ENCODE measurements at regions not wholly inside any gene's neighbourhood (a gene's known extent, or its start where the extent isn't known, plus 50 kb on each side); places are given as distances from the start of the nearest gene placed in this dataset.

DNA sequence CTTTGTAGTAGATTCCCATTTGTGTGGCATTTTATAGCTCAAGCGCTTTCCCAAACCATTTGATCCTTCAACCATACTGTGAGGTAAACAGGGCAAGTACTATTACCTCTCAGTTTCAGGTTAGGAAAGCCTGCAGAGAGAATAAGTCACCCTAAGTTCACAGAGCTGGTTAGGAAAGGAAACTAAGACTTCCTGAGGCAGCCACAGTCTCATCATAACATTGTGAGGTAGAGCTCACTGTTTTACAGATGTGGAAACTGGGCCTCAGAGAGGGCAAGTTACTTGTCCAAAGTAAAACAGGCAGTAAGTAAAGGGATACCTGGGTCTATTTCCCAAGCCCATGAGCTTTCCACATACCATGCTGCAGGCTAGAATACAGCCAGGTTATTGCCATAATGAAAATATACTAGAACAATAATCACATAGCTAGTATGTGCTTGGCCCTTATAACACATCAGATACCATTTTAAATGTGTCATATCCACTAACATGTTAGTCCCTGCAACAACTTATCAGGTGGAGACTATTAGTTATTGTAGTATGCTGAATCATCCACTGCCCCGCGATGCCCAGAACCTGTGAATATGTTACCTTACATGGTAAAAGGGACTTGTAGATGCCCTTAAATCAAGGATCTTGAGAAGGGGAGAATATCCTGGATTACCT is 150.9 kb upstream of the GRIP1 start:
- TF ChIP-seq, protein P1, sequence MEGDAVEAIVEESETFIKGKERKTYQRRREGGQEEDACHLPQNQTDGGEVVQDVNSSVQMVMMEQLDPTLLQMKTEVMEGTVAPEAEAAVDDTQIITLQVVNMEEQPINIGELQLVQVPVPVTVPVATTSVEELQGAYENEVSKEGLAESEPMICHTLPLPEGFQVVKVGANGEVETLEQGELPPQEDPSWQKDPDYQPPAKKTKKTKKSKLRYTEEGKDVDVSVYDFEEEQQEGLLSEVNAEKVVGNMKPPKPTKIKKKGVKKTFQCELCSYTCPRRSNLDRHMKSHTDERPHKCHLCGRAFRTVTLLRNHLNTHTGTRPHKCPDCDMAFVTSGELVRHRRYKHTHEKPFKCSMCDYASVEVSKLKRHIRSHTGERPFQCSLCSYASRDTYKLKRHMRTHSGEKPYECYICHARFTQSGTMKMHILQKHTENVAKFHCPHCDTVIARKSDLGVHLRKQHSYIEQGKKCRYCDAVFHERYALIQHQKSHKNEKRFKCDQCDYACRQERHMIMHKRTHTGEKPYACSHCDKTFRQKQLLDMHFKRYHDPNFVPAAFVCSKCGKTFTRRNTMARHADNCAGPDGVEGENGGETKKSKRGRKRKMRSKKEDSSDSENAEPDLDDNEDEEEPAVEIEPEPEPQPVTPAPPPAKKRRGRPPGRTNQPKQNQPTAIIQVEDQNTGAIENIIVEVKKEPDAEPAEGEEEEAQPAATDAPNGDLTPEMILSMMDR (conservative IDR thresholded peaks at IDR 0.05): no peak
- H3K27ac ChIP-seq: no peak overlapping the region

DNA sequence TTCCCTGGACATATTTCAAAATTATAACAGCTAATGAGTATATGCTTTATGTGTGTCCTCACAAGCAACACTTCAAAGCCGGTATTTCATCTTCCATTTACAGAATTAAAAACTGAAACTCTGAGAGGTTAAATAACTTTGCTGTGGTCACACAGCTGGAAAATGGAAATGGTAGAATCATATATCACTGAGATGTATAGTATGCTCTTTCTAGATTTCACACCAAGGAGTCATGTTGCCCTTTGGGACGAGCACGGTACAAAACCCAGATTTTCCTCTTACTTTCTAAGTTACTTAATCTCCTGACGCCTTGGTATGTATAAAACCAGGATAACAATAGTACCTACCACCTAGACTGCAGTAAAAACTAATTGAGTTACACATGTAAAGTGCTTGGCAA is 152.6 kb upstream of the GRIP1 start:
- TF ChIP-seq, protein P1 (conservative IDR thresholded peaks at IDR 0.05): no peak
- no peak overlapping the region for H3K27ac ChIP-seq

DNA sequence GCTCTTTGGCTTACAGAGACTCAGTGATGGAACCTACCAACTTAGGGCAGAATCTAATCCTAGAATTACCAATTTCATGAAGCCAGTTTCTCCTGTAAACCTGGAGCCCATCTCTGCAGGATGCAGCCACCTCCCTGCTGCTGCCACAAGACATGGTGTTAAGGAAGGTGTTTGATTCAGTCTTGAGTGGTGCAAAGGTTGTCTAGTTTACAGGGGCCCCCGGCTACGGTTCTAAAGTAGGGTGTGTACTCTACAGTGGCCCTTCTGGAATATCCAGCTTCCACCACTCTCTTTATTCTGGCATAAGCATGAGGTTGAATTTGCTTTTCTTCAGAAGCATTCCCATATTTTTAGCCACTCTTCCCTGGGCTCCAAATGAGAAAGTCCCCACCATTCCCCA is 154.1 kb upstream of the GRIP1 start:
- TF ChIP-seq, protein P1 (conservative IDR thresholded peaks at IDR 0.05): no peak
- no peak overlapping the region for H3K27ac ChIP-seq

DNA sequence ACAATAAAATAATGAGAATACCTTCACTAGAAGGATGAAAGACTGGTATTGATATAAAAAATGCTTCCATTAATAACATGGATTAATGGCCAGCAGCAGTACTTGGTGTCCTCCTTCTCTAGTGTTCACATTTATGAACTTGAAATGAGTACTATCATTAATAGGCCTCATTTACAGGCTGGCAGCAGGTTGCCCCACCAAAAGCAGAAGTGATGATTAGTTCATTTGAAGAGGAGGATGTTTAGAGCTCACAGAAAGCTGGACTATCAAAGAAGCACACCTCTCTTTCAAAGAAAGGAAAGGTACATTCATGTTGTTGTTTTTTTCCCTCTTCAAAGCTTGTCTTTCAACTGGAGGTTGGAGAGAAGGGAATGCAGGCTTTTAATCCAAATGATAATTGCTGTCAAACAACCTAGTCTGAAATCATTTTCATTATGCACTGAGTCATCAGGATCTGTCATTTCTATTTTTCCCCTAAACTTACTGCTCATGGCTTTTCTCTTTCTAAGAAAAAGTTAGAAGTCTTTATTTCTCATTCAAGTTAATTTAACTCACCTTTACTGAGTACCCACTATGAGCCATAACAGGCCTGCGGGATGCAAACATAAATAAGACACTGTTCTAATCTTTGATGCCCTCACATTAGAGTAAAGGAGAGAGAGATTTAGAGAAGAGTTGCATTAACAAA is 157.9 kb upstream of the GRIP1 start:
- H3K27ac ChIP-seq: no peak overlapping the region
- TF ChIP-seq, protein P1 (conservative IDR thresholded peaks at IDR 0.05): no peak

DNA sequence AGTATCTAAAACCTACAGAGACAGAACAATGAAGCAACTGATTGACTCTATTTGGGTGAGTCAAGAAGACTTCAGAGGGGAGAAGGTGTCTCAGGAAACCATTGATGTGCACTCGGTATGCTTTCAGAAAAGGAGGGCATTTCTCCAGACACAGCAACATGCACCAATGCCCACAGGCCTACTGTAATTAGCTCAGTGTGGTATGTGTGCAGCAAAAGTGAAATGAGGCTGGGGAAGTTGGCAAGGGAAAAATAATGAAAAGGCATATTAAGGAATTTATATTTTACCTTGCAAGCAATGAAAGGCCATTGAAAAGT is 158.4 kb upstream of the GRIP1 start:
- TF ChIP-seq, protein P1 (conservative IDR thresholded peaks at IDR 0.05): no peak

DNA sequence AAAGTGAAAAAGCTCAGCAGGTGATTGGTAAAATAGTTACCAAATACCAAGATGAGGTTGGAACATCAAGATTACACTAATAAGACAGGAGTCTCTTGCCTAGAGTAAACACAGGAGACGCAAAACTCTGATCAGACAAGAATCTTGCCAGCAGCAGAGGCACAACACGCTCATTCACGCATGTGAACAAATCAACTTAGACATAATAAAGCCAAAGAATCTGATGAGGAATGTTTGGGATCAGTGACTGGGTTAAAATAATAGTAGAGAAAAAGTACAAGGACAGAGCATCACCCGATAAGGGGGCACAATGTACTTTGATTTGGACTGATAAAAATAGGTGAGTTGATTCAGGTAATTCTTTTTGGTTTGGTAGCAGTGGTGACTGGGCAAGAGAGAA is 159.5 kb upstream of the GRIP1 start:
- TF ChIP-seq, protein P1 (conservative IDR thresholded peaks at IDR 0.05): no peak
- H3K27ac ChIP-seq: no peak overlapping the region

More for the DNA sequence above, 158.4 kb upstream of the GRIP1 start:
- no peak overlapping the region for H3K27ac ChIP-seq

DNA sequence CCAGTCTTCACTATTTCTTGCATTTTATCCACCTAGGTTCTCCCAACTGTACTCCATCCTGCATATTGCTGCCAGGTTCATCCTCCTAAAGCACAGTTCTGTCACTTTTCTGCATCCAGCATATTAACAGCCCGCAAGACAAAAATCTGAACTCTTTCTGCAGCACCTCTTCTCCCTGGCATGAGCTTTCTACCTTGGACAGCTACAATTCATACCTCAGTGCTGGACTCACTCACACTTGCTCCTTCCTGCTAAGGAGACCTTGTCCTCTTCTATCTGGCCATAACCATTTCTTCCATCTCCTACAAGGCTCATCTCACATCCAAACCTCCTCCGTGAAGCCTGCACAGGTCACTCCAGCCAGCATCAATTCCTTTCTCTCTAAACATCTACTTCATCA is 170.1 kb upstream of the GRIP1 start:
- no peak overlapping the region for H3K27ac ChIP-seq
- TF ChIP-seq, protein P1 (conservative IDR thresholded peaks at IDR 0.05): no peak

Data from VCaP (cell line).